HG03060 (cell line): ENCODE measurements at regions not wholly inside any gene's neighbourhood (a gene's known extent, or its start where the extent isn't known, plus 50 kb on each side); places are given as distances from the start of the nearest gene placed in this dataset.

Source experiments
- ATAC-seq: cut with Tn5 transposase; IDR thresholded peaks from one replicate; pipeline ENCODE4 v1.9.1; 2021; ENCODE audit warnings: low read depth, moderate number of reproducible peaks; ENCODE audit not compliant: unreplicated experiment

DNA sequence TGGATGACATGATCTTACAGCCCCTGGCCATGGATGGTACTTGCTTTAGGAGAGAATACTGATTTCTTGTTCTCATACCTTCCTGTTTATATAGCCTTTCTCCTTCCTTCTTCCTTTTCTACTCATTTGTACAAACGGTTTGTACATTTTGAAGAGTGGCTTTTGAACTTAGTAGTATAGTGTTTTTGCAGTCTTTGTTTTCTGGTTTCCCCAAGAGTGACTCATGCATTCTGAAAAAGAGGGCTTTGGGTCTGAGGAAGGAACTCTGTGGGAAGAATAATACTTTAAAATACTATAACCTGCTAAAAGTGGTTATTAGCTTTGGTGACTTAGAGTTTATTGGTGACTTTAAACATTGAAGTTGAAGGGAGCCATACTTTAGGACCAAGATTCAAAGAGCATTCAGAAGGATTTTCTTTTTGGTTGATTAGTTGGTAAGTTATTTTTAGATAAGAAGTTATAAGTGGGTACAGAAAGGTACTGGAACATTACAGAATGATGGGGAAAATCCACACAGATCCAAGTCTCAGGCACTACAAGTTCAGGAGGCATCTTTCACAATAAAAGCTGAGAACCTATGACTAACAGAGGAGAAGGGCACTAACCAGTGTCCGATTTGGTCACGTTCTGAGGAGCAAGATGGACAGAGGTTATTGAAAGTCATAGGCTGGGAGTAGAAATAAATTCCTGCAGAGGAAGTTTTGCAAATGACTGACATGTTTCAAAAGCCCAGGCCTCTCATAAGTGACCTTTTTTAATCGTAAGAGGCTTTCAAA lies 369.6 kb upstream of the AZI2 start:
- no peak for ATAC-seq

DNA sequence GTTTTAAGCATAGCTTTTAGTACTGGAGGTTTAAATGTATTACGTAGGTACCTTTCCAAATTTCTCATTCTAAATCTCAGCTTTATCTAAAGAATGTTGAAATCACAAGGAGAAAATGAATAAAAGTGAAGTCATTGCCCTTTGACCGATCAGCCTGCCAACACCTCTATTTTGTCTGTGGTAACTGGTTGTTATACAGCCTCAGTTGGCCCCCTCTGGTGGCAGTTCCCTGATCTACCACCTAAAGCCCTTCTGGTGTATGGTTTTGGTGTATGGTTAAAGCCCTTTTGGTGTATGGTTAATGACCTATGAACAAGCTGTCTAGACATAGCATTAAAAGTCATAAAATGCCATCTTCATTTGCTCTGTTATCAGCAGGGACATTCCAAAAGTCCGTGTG lies 378.2 kb upstream of the AZI2 start:
- ATAC-seq = peak; percentile 47

DNA sequence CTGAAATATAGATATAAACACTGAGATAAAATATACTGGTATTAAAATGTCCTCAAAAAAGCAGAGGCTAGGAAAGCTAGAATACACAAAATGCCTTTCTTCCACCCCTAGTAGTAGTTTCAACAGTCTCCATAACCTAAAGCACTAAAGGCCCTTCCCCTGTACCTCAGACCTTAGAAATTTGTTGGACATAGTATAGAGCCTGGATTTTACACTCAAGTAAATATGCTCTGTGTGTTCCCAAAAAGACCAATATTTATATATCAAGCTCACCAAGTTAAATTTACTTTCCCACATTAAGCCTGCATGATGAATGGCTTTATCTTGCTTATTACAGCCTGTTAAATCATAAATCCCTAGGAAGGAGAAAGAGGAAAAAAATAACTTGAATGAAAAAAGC lies 378.7 kb upstream of the AZI2 start:
- no peak for ATAC-seq

DNA sequence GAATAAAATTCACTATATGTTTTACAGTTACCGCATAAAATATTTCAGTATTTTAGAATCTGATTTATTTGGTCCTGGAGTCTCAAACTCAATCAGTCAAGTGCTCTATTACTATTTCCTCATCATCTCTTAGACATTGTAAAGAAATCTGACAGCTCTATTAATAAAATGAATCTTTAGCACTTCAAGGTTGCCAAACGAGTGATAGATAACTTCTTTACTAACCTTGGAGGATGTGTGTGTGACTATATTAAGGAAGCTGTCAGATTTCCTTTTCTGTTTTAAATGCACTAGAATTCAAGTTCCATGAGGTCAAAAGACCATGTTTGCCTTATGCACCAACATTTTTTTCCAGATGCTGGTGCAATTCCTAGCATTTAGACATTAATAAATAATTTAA lies 389.8 kb upstream of the AZI2 start:
- ATAC-seq = no peak

DNA sequence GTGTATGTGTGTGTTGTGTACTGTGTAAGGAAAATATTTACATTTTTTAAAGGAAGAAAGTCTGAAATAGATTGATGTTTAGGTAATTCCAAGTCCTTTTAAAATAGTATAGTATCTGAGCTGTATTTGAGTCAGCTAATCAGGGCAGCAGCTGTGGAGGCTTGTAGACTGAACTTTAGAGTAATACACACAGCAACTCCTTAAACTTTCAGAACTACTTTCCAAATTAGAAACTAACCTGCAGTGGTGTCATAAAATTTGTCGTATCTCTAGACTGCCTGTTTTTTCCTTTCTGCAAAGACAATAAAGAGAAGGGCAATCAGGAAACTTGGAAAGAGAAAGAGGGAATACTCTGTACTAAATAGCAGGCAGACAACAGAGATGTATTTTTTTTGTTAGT lies 391.0 kb upstream of the AZI2 start:
- no peak for ATAC-seq

DNA sequence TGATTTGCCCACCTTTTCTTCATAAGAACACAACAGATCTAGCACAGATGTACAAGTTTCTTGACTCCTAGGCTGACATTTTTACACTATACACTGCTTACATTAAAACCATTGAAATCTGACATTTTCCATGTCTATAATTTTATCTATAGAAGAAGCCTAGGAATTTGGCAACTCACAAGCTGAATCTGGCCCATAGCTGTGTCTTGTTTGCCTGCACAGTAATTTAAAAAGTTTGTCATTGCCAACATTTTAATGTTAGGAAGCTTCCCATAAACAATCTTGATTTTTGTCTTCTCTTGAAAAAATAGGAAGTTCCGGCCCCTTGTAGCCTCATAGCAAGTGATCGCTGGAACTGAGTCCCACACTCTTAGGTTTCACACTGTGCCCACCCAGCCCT lies 394.6 kb upstream of the AZI2 start:
- ATAC-seq = no peak

DNA sequence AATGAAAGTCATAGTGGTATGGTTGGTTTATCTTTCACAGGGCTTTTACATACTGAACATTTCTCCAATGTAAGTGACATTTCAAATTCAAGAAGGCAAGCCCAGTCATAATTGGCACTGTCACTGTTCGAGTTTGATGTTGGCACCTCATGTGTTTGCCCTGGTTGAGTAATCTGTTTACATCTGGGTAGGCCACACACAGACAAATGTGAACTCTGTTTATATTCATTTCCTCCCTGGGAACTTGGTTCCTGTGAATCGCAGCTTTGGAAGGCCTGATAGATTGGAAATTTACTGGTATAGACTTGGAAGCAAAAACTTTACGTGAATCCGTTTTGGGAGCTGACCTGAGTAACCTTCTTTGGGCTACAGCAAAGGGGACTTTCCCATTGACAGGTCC lies 395.2 kb upstream of the AZI2 start:
- ATAC-seq = no peak

DNA sequence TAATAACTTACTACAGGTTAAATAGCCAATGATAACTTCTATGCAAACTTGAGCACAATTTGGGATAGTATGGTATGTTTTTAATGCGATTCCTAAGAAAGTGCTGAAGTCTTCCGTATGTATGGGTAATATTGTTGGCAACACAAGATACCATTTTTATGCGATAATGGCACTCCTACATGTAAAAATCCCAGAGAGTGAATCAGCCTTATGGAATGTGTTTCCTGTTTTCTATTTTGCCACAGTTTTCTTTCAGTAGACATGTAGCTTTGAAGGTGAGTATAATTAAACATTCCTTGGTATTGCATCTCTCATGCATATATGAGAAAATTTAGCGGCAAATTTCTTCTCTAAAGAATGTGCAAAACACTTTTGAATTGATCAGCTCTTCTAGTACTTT lies 396.8 kb upstream of the AZI2 start:
- no peak for ATAC-seq

DNA sequence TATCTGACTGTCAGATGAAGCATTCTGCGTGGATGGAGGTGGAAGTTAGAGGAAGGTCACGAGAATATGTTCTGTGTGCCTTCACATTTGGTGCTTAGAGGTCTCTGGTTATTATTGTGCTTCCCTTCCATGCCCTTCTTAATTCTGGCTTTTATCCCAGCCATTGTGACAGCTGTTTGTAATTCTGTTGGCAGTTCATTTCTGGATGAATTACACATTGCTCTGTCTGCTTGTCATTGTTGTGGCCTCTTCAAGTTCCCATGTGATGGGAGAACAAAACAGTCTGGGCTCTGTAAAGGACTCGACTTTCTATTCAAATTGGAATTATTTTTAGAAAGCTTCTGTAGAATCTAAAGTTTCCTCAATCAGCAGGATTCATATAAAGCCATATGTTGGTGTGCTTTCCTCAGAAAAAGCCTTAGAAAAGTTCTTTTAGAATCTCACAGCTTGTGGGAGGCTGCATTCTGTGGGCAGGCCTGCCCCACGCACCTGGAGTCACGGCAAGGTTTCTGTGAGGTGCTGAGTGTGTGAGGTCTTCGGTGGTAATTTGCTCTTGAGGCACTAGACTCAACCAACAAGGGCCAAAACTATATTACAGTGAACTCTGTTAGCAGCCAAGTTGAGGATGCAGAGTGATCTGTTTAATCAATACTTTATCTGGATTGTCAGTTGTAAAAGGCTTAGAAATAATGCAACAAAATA lies 397.4 kb upstream of the AZI2 start:
- no peak for ATAC-seq

DNA sequence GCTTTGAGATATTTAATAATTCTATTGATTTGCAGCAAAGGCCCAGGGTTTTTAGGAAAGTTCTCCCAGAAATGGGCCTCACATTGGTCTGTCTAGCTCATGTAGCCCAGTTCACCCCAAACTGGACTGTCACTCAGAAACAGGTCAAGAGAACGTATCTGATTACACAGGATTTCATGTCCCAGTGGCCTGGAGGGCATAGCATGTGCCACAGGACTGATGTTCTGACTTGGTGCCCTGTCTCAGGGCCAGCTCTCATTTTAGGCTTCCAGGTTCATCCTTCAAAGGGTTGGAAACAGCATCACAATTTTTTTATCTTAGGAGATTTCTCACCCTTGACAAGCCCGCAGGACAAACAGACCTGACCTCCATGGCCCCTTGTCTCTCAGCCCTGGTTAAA lies 398.4 kb upstream of the AZI2 start:
- no peak for ATAC-seq

DNA sequence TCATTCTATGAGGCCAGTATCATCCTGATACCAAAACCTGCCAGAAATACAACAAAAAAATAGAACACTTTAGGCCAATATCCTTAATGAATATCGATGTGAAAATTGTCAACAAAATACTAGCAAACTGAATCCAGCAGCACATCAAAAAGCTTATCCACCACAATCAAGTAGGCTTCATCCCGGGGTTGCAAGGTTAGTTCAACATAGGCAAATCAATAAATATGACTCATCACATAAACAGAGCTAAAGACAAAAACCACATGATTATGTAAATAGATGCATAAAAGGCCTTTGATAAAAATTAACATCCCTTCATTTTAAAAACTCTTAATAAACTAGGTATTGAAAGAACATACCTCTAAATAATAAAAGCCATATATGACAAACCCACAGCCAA lies 403.2 kb upstream of the AZI2 start:
- no peak for ATAC-seq

DNA sequence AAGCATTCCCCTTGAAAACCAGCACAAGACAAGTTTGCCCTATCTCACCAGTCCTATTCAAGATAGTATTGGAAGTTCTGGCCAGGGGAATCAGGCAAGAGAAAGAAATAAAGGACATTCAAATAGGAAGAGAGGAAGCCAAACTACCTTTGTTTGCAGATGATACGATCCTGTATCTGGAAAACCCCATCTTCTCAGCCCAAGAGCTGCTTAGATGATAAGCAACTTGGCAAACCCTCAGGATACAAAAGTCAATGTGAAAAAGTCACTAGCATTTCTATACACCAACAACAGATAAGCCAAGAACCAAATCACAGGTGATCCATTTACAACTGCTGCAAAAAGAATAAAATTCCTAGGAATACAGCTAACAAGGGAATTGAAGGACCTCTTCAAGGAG lies 403.7 kb upstream of the AZI2 start:
- ATAC-seq = no peak

DNA sequence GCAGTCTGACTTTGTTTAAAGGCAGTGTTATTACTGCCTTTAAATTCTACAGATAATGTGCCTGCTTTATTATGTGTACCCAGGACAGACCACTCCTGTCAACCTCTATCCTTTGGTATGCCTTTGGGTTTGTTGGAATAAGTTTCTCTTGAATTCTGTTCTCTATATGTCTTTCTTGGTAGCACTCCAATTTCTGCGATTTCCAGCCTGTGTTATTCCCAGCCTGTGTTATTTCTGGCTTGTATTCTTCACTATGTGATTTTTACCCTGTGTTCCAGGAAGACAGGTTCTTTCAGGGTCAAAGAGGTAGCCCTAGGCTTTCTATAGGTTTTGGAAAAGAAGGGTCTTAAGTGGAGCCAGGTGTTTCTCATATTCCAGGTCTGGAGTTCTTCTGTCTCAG lies 407.4 kb upstream of the AZI2 start:
- no peak for ATAC-seq

DNA sequence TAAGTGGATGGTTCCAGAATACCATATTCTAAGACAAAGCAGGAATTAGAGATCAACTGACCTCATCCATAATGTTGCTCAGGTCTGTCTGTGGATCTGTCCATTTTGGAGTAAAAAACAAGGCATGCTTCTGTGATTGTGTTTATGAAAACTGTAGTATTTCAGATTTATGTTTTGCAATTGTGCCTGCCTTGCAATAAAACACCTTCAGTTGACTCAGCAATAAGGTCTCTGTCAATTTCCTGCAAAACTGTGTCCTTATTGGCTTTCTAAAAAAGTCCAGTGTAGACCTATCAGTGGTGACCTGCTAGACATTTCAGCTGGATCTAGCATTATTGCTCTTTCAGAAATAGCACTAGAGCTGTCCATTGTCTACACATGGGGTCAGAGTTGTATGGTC lies 409.5 kb upstream of the AZI2 start:
- ATAC-seq = no peak

DNA sequence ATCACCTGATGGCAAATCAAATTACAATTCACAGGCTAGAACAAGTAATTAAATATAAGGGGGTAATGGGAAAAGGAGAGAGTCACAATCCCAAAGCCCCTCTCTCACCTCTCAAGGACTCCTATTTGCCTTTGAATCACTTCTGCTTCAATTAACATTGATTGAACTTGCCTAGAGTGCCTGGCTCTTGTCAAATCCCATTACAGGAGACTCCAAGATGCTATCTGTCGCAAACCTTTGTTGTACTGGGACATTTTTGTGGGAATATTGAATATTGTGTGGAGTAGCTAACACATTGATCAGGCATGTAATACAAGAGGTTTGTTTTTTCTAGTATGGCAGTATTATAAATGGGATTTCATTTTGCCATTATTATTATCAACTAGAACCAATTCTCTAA lies 412.8 kb upstream of the AZI2 start:
- no peak for ATAC-seq

DNA sequence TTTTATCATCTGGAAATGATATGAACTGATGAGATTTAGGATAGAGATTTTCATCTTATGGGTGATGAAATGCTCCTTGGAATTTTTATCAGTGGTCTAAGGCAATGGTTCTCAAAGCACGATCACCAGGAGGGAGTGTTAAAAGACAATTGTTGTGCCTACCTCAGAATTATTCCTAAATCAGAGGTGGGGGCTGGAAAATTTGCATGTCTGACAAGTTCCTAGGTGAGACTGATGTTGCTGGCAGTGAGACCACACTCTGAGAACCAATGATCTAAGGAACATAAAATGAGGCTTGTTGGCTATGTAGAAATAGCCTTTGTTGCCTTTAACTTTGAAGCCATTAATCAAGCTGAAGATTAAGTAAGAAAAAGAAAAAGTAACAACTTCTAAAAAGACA lies 416.6 kb upstream of the AZI2 start:
- no peak for ATAC-seq

DNA sequence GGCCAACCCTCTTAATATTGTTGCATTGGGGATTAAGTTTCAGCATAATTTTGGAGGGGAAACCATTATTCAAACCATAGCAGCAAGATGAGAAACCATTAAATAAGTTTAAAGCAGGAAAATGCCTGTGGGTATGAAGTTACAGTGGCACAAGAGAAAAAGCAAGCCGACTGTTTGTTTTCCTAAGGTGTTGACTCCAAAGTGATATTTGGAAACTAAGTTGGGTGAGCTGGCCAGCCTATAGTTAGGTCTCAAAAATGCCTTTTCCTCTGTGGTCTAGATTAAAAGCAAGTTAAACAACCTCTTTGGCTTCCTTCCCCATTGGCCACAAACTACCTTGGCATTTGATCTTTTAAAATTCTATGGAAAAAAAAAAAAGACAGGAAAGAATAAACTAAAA lies 419.8 kb upstream of the AZI2 start:
- ATAC-seq = no peak

DNA sequence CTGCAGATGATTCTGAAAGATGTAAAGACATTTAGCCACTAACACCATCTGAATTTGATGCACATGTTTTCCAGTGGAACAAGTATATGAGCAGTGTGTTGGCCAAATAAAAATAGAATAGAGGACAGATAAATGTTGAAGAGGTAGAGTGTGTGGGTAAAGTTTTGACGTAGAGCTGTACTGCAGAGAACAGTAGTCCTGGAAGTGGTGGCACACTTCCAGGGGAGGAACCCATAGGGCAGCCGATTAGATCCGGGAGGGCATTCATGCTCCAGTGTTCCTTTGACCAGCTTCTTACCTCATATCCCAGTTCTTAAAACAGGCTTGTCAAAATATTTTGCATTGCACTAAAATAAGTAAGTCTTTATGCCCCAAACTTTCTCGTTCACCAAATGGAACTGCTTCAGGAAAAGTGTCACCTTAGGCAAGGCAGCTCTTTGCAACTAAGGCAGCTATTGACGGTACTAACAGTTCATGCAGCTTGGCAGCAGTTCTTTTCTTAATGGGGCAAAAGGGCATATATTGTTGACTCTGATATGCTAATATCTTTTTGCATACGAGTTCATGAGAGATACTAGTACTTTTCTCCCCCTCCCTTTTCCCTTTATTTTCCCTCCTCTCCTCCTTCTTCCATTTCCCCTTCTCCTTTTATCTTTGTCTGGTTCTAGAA lies 429.3 kb upstream of the AZI2 start:
- no peak for ATAC-seq

DNA sequence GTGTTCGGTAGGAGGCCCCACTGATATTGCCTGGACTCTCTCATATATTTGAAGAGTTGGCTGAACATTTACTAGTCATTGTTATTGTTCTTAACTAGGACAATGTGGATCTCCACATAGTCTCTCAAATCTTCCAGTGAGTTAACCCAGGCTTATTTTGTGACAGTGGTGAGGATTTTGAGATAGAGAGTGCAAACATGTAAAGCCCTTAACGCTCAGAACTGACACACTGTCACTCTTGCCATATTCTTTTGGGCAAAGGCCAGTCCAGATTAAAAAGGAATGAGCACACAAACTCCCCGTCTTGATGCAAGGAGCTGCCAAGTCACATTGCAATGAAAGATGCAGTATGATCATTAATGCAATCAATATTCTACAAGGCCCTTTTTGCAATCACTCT lies 431.9 kb upstream of the AZI2 start:
- no peak for ATAC-seq

DNA sequence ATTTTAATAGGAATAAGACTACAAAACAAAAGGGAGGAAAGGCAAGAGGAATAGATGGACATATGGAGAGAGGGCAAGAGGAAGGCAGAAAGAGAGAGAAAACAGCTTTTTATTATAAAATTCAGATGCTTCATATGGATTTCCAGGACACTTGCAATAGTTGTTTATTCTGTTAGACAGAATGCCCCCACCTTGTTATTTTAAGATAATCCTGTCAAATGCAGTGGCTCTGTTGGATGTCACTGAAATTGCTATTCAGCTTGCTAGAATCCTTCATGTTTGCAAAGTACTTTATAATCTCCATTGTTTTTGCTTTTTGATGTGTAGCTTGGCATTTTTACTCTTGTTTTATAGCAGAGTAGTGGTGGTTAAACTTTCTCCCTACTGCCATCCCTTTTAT lies 432.4 kb upstream of the AZI2 start:
- no peak for ATAC-seq

DNA sequence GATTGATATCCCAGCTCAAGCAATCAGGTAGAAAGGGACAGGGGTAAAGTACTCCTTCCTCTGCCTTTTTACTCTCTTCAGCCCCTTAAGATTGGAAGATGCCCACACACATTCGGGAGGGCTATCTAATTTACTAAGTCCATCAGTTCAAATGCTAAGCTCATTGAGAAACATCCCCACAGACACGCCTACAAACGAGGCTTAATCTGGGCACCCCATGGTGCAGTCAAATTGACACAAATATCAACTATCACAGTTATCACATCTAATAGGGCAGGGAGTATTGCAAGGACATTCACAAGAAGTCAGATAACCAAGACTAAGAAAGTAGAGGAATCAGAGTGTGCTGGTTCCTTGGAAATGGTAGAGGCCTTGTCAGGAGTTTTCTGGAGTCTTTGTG lies 437.8 kb upstream of the AZI2 start:
- no peak for ATAC-seq

DNA sequence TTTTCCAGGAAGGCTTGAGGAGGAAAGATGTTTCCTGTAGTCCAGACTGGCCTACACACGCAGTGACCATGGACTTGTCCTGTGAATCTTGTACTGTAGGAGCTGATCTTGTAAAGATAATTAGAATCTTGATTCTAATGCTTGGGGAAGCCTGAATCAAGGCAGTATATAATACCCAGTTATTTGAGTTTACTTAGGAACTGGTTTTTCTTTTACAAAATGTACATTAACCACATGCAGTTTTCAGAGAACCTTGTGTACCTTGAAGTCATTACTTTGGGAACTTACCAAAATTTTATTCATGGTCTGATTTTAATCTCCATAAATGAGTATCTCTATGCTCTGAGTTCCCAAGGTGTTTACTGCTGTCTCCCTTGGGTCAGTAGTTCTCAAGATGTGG lies 439.9 kb upstream of the AZI2 start:
- no peak for ATAC-seq
